HEK293T (cell line): ENCODE measurements at regions not wholly inside any gene's neighbourhood (a gene's known extent, or its start where the extent isn't known, plus 50 kb on each side); places are given as distances from the start of the nearest gene placed in this dataset.

Experiments used
- ARNT ChIP-seq: fragments of 450-650 bp; IDR thresholded peaks from 2 replicates; pipeline ENCODE4 v1.6.1; 2017; ENCODE audit warnings: mild to moderate bottlenecking
- FOXA1 ChIP-seq: fragments of 450-650 bp; IDR thresholded peaks from 2 replicates; pipeline ENCODE4 v1.6.1; 2016; ENCODE audit warnings: mild to moderate bottlenecking
- SP1 ChIP-seq: fragments of 450-650 bp; IDR thresholded peaks from 2 replicates; pipeline ENCODE4 v1.6.1; 2017
- TF ChIP-seq, protein P1 (sequence below): fragments of 450-650 bp; IDR thresholded peaks from 2 replicates; pipeline ENCODE4 v1.6.1; 2016

DNA sequence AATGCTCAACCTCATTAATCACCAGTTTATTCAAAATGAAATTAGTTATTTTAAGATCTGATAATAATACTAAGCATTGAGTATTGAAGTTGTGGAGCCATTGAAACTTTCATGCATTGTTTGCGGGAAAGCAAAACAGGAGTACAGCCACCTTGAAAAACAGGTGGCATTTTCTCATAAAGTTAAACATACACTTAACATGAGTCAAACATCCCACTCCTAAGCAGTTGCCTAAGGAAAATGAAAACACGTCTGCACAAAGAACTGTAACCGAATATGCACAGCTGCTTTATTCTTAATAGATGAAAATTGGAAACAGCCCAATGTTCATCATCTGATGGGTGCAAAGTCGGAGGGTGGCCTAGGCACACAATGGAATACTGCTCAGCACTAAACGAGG is 177.3 kb downstream of the IRX2 start:
- TF ChIP-seq SP1 (no peak), ARNT (no peak), FOXA1 (no peak)
- TF ChIP-seq, protein P1, sequence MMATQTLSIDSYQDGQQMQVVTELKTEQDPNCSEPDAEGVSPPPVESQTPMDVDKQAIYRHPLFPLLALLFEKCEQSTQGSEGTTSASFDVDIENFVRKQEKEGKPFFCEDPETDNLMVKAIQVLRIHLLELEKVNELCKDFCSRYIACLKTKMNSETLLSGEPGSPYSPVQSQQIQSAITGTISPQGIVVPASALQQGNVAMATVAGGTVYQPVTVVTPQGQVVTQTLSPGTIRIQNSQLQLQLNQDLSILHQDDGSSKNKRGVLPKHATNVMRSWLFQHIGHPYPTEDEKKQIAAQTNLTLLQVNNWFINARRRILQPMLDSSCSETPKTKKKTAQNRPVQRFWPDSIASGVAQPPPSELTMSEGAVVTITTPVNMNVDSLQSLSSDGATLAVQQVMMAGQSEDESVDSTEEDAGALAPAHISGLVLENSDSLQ, result no peak
